ENCODE measurements at regions not wholly inside any gene's neighbourhood (a gene's known extent, or its start where the extent isn't known, plus 50 kb on each side); places are given as distances from the start of the nearest gene placed in this dataset.
"Not testable (repeated sequence)": the region's sequence is repeated elsewhere in the genome, so short reads cannot be mapped to it uniquely, and the experiment has no call there.

- not testable (repeated sequence) for H3K4me1 Mint-ChIP-seq; H3K9me3 ChIP-seq (ENCODE audit: control insufficient read depth in 2 of 2, low read length in 2 of 2); H3K27ac ChIP-seq (ENCODE audit: insufficient read depth, low read length, poor library complexity, severe bottlenecking); H3K27me3 Mint-ChIP-seq; ATAC-seq (ENCODE audit: low read depth in 2 of 2); DNase-seq; H3K4me3 Mint-ChIP-seq; H3K4me3 ChIP-seq (ENCODE audit: low read depth, low read length); H3K36me3 ChIP-seq (ENCODE audit: control insufficient read depth, insufficient read depth, low read length); H3K36me3 Mint-ChIP-seq; H3K27ac Mint-ChIP-seq; H3K9me3 Mint-ChIP-seq; H3K27me3 ChIP-seq (ENCODE audit: control insufficient read depth, insufficient read depth, low read length); H3K4me1 ChIP-seq (ENCODE audit: control insufficient read depth, insufficient read depth, low read length, poor library complexity, severe bottlenecking)
Observed at GRCh38 chr2:155966064-155966471, 366.5 kb downstream of the NR4A2 start.

GRCh38 chr2:155965415-155966063 lies 367.0 kb downstream of the NR4A2 start:
- no peaks in the 10 kb centered on the region for H3K27me3 ChIP-seq (ENCODE audit: control insufficient read depth, insufficient read depth, low read length)
- H3K27ac ChIP-seq (ENCODE audit: insufficient read depth, low read length, poor library complexity, severe bottlenecking) = no peak overlapping the region
- peaks cover 0 to 2% (median 0%) of the 10 kb centered on the region in 7 donors for H3K9me3 Mint-ChIP-seq
- no peak overlapping the region for H3K27ac Mint-ChIP-seq
- H3K9me3 ChIP-seq (ENCODE audit: control insufficient read depth in 2 of 2, low read length in 2 of 2) = no peaks in the 10 kb centered on the region
- no peaks in the 10 kb centered on the region for H3K4me1 Mint-ChIP-seq
- H3K36me3 Mint-ChIP-seq = no peaks in the 10 kb centered on the region
- no peak overlapping the region for H3K4me3 ChIP-seq (ENCODE audit: low read depth, low read length)
- no peaks in the 10 kb centered on the region for H3K27me3 Mint-ChIP-seq
- ATAC-seq (ENCODE audit: low read depth in 2 of 2) = no peak
- H3K4me3 Mint-ChIP-seq = no peak overlapping the region
- H3K4me1 ChIP-seq (ENCODE audit: control insufficient read depth, insufficient read depth, low read length, poor library complexity, severe bottlenecking) = no peaks in the 10 kb centered on the region
- no peak for DNase-seq
- no peaks in the 10 kb centered on the region for H3K36me3 ChIP-seq (ENCODE audit: control insufficient read depth, insufficient read depth, low read length)

- Mint-ChIP-seq H3K27ac (no peak overlapping the region), H3K27me3 (no peaks in the 10 kb centered on the region), H3K9me3 (no peaks in the 10 kb centered on the region), H3K4me3 (no peak overlapping the region), H3K4me1 (no peaks in the 10 kb centered on the region), H3K36me3 (no peaks in the 10 kb centered on the region)
- Histone ChIP-seq H3K36me3 (ENCODE audit: control insufficient read depth, insufficient read depth, low read length) (no peaks in the 10 kb centered on the region), H3K9me3 (ENCODE audit: control insufficient read depth in 2 of 2, low read length in 2 of 2) (no peaks in the 10 kb centered on the region), H3K4me3 (ENCODE audit: low read depth, low read length) (no peak overlapping the region), H3K27ac (ENCODE audit: insufficient read depth, low read length, poor library complexity, severe bottlenecking) (no peak overlapping the region), H3K4me1 (ENCODE audit: control insufficient read depth, insufficient read depth, low read length, poor library complexity, severe bottlenecking) (no peaks in the 10 kb centered on the region), H3K27me3 (ENCODE audit: control insufficient read depth, insufficient read depth, low read length) (no peaks in the 10 kb centered on the region)
- DNase-seq (no peak), ATAC-seq (ENCODE audit: low read depth in 2 of 2) (no peak)
Observed at GRCh38 chr2:155961641-155962040, 370.9 kb downstream of the NR4A2 start.

- no peaks in the 10 kb centered on the region for H3K36me3 Mint-ChIP-seq
- H3K4me1 Mint-ChIP-seq = no peaks in the 10 kb centered on the region
- Histone ChIP-seq H3K27ac (ENCODE audit: insufficient read depth, low read length, poor library complexity, severe bottlenecking) (no peak overlapping the region), H3K4me1 (ENCODE audit: control insufficient read depth, insufficient read depth, low read length, poor library complexity, severe bottlenecking) (no peaks in the 10 kb centered on the region), H3K9me3 (ENCODE audit: control insufficient read depth in 2 of 2, low read length in 2 of 2) (no peaks in the 10 kb centered on the region), H3K36me3 (ENCODE audit: control insufficient read depth, insufficient read depth, low read length) (no peaks in the 10 kb centered on the region), H3K27me3 (ENCODE audit: control insufficient read depth, insufficient read depth, low read length) (no peaks in the 10 kb centered on the region), H3K4me3 (ENCODE audit: low read depth, low read length) (no peak overlapping the region)
- DNase-seq (no peak), ATAC-seq (ENCODE audit: low read depth in 2 of 2) (no peak)
- no peak overlapping the region for H3K27ac Mint-ChIP-seq
- no peaks in the 10 kb centered on the region for H3K27me3 Mint-ChIP-seq
- no peaks in the 10 kb centered on the region for H3K9me3 Mint-ChIP-seq
- no peak overlapping the region for H3K4me3 Mint-ChIP-seq
Observed at GRCh38 chr2:155958834-155959233, 373.7 kb downstream of the NR4A2 start.

GRCh38 chr2:155947069-155947468 lies 385.5 kb downstream of the NR4A2 start:
- Mint-ChIP-seq H3K9me3 (peaks cover 0 to 4% (median 1%) of the 10 kb centered on the region in 7 donors), H3K27me3 (peaks cover 4% of the 10 kb centered on the region), H3K4me1 (peaks cover 0 to 5% (median 0%) of the 10 kb centered on the region in 4 donors), H3K36me3 (no peaks in the 10 kb centered on the region), H3K27ac (no peak overlapping the region), H3K4me3 (no peak overlapping the region)
- no peak for DNase-seq
- Histone ChIP-seq H3K27ac (ENCODE audit: insufficient read depth, low read length, poor library complexity, severe bottlenecking) (no peak overlapping the region), H3K27me3 (ENCODE audit: control insufficient read depth, insufficient read depth, low read length) (no peaks in the 10 kb centered on the region), H3K36me3 (ENCODE audit: control insufficient read depth, insufficient read depth, low read length) (no peaks in the 10 kb centered on the region), H3K4me3 (ENCODE audit: low read depth, low read length) (no peak overlapping the region), H3K9me3 (ENCODE audit: control insufficient read depth in 2 of 2, low read length in 2 of 2) (no peaks in the 10 kb centered on the region), H3K4me1 (ENCODE audit: control insufficient read depth, insufficient read depth, low read length, poor library complexity, severe bottlenecking) (no peaks in the 10 kb centered on the region)
- ATAC-seq (ENCODE audit: low read depth in 2 of 2) = no peak

- ATAC-seq (ENCODE audit: low read depth in 2 of 2) (no peak), DNase-seq (no peak)
- H3K4me3 ChIP-seq (ENCODE audit: low read depth, low read length) = no peak overlapping the region
- Mint-ChIP-seq H3K27ac (no peak overlapping the region), H3K36me3 (no peaks in the 10 kb centered on the region), H3K4me1 (peaks cover 0 to 5% (median 0%) of the 10 kb centered on the region in 4 donors), H3K27me3 (no peaks in the 10 kb centered on the region), H3K4me3 (no peak overlapping the region), H3K9me3 (peaks cover 0 to 10% (median 2%) of the 10 kb centered on the region in 7 donors)
- no peaks in the 10 kb centered on the region for H3K9me3 ChIP-seq (ENCODE audit: control insufficient read depth in 2 of 2, low read length in 2 of 2)
- H3K27ac ChIP-seq (ENCODE audit: insufficient read depth, low read length, poor library complexity, severe bottlenecking) = no peak overlapping the region
- H3K4me1 ChIP-seq (ENCODE audit: control insufficient read depth, insufficient read depth, low read length, poor library complexity, severe bottlenecking) = no peaks in the 10 kb centered on the region
- no peaks in the 10 kb centered on the region for H3K36me3 ChIP-seq (ENCODE audit: control insufficient read depth, insufficient read depth, low read length)
- no peaks in the 10 kb centered on the region for H3K27me3 ChIP-seq (ENCODE audit: control insufficient read depth, insufficient read depth, low read length)
Observed at GRCh38 chr2:155944218-155944617, 388.3 kb downstream of the NR4A2 start.

- Mint-ChIP-seq H3K4me3 (no peak overlapping the region), H3K27me3 (no peaks in the 10 kb centered on the region), H3K4me1 (no peaks in the 10 kb centered on the region), H3K27ac (no peak overlapping the region), H3K36me3 (peaks cover 5% of the 10 kb centered on the region), H3K9me3 (peaks cover 0 to 15% (median 3%) of the 10 kb centered on the region in 7 donors)
- peaks cover 0 to 5% of the 10 kb centered on the region in 2 experiments for H3K9me3 ChIP-seq (ENCODE audit: control insufficient read depth in 2 of 2, low read length in 2 of 2)
- ATAC-seq (ENCODE audit: low read depth in 2 of 2) (no peak), DNase-seq (no peak)
- no peaks in the 10 kb centered on the region for H3K27me3 ChIP-seq (ENCODE audit: control insufficient read depth, insufficient read depth, low read length)
- H3K4me3 ChIP-seq (ENCODE audit: low read depth, low read length) = no peak overlapping the region
- H3K36me3 ChIP-seq (ENCODE audit: control insufficient read depth, insufficient read depth, low read length) = no peaks in the 10 kb centered on the region
- H3K27ac ChIP-seq (ENCODE audit: insufficient read depth, low read length, poor library complexity, severe bottlenecking) = no peak overlapping the region
- H3K4me1 ChIP-seq (ENCODE audit: control insufficient read depth, insufficient read depth, low read length, poor library complexity, severe bottlenecking) = no peaks in the 10 kb centered on the region
Observed at GRCh38 chr2:155930312-155930711, 402.2 kb downstream of the NR4A2 start.

- peaks cover 0 to 5% (median 0%) of the 10 kb centered on the region in 7 donors for H3K9me3 Mint-ChIP-seq
- H3K4me1 ChIP-seq (ENCODE audit: control insufficient read depth, insufficient read depth, low read length, poor library complexity, severe bottlenecking) = no peaks in the 10 kb centered on the region
- no peak overlapping the region for H3K4me3 ChIP-seq (ENCODE audit: low read depth, low read length)
- no peaks in the 10 kb centered on the region for H3K9me3 ChIP-seq (ENCODE audit: control insufficient read depth in 2 of 2, low read length in 2 of 2)
- no peaks in the 10 kb centered on the region for H3K27me3 ChIP-seq (ENCODE audit: control insufficient read depth, insufficient read depth, low read length)
- H3K36me3 ChIP-seq (ENCODE audit: control insufficient read depth, insufficient read depth, low read length) = no peaks in the 10 kb centered on the region
- no peaks in the 10 kb centered on the region for H3K36me3 Mint-ChIP-seq
- H3K27ac ChIP-seq (ENCODE audit: insufficient read depth, low read length, poor library complexity, severe bottlenecking) = no peak overlapping the region
- DNase-seq (no peak), ATAC-seq (ENCODE audit: low read depth in 2 of 2) (no peak)
- H3K27ac Mint-ChIP-seq = no peak overlapping the region
- no peaks in the 10 kb centered on the region for H3K4me1 Mint-ChIP-seq
- H3K27me3 Mint-ChIP-seq = no peaks in the 10 kb centered on the region
- no peak overlapping the region for H3K4me3 Mint-ChIP-seq
Observed at GRCh38 chr2:155917380-155917779, 415.1 kb downstream of the NR4A2 start.

All from CD4-positive, CD25-positive, alpha-beta regulatory T cell (primary cell).